ENCODE measurements at regions not wholly inside any gene's neighbourhood (a gene's known extent, or its start where the extent isn't known, plus 50 kb on each side); places are given as distances from the start of the nearest gene placed in this dataset.

DNA sequence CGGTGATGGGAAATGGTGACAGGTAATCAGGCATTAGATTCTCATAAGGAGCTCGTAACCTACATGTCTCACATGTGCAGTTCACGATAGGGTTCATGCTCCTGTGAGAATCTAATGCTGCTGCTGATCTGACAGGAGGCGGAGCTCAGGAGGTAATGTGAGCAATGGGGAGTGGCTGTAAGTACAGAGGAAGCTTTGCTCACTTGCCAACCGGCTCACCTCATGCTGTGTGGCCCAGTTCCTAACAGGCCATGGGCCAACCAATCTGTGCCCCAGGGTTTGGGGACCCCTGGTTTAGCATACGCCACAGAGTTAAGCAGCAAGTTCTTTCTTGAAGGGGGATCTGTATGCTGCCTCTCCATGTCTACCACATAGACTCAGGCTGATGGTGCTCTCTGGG, 133.1 kb downstream of the IQUB start:
- Histone ChIP-seq H3K4me1 (ENCODE audit: control insufficient read depth in 5 of 5, insufficient read depth in 5 of 5, low read length in 5 of 5) (peaks cover 0 to 1% (median 0%) of the 10 kb centered on the region in 5 donors), H3K36me3 (ENCODE audit: control insufficient read depth in 4 of 4, insufficient read depth in 4 of 4, low read length in 4 of 4) (no peaks in the 10 kb centered on the region), H3K4me3 (no peak overlapping the region), H3K27me3 (ENCODE audit: control insufficient read depth in 3 of 3, insufficient read depth in 3 of 3, low read length in 2 of 3) (no peaks in the 10 kb centered on the region), H3K9me3 (ENCODE audit: control insufficient read depth in 4 of 4, insufficient read depth in 3 of 4, low read length in 3 of 4) (no peaks in the 10 kb centered on the region), H3K27ac (ENCODE audit: low read depth in 1 of 2, low read length in 1 of 2) (no peak overlapping the region), H3K9ac (ENCODE audit: insufficient read depth in 1 of 2, low read length in 2 of 2) (no peak overlapping the region)
- TF ChIP-seq, protein P1, sequence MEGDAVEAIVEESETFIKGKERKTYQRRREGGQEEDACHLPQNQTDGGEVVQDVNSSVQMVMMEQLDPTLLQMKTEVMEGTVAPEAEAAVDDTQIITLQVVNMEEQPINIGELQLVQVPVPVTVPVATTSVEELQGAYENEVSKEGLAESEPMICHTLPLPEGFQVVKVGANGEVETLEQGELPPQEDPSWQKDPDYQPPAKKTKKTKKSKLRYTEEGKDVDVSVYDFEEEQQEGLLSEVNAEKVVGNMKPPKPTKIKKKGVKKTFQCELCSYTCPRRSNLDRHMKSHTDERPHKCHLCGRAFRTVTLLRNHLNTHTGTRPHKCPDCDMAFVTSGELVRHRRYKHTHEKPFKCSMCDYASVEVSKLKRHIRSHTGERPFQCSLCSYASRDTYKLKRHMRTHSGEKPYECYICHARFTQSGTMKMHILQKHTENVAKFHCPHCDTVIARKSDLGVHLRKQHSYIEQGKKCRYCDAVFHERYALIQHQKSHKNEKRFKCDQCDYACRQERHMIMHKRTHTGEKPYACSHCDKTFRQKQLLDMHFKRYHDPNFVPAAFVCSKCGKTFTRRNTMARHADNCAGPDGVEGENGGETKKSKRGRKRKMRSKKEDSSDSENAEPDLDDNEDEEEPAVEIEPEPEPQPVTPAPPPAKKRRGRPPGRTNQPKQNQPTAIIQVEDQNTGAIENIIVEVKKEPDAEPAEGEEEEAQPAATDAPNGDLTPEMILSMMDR (IDR thresholded peaks at IDR 0.05; ENCODE audit: control extremely low read depth, extremely low read depth): no peak
- 78 to 85% methylated on average over 6 of the region's 6 CpGs for WGBS, 2 donors
- DNase-seq (no peak), ATAC-seq (ENCODE audit: insufficient read depth, low FRiP score) (no peak)

GRCh38 chr7:123400196-123400595, 134.2 kb downstream of the IQUB start:
- no peak overlapping the region for H3K27ac ChIP-seq (ENCODE audit: low read depth in 1 of 2, low read length in 1 of 2)
- no peaks in the 10 kb centered on the region for H3K36me3 ChIP-seq (ENCODE audit: control insufficient read depth in 4 of 4, insufficient read depth in 4 of 4, low read length in 4 of 4)
- no peaks in the 10 kb centered on the region for H3K27me3 ChIP-seq (ENCODE audit: control insufficient read depth in 3 of 3, insufficient read depth in 3 of 3, low read length in 2 of 3)
- TF ChIP-seq, protein P1 (IDR thresholded peaks at IDR 0.05; ENCODE audit: control extremely low read depth, extremely low read depth): no peak
- no peak overlapping the region for H3K9ac ChIP-seq (ENCODE audit: insufficient read depth in 1 of 2, low read length in 2 of 2)
- H3K4me3 ChIP-seq: no peak overlapping the region
- ATAC-seq (ENCODE audit: insufficient read depth, low FRiP score): no peak
- H3K9me3 ChIP-seq (ENCODE audit: control insufficient read depth in 4 of 4, insufficient read depth in 3 of 4, low read length in 3 of 4): no peaks in the 10 kb centered on the region
- no peak for DNase-seq
- H3K4me1 ChIP-seq (ENCODE audit: control insufficient read depth in 5 of 5, insufficient read depth in 5 of 5, low read length in 5 of 5): peaks cover 0 to 1% (median 0%) of the 10 kb centered on the region in 5 donors

- H3K27ac ChIP-seq (ENCODE audit: low read depth in 1 of 2, low read length in 1 of 2): no peak overlapping the region
- no peak for ATAC-seq (ENCODE audit: insufficient read depth, low FRiP score)
- H3K9ac ChIP-seq (ENCODE audit: insufficient read depth in 1 of 2, low read length in 2 of 2): no peak overlapping the region
- H3K9me3 ChIP-seq (ENCODE audit: control insufficient read depth in 4 of 4, insufficient read depth in 3 of 4, low read length in 3 of 4): no peaks in the 10 kb centered on the region
- TF ChIP-seq, protein P1 (IDR thresholded peaks at IDR 0.05; ENCODE audit: control extremely low read depth, extremely low read depth): no peak
- no peak overlapping the region for H3K4me3 ChIP-seq
- H3K27me3 ChIP-seq (ENCODE audit: control insufficient read depth in 3 of 3, insufficient read depth in 3 of 3, low read length in 2 of 3): no peaks in the 10 kb centered on the region
- no peaks in the 10 kb centered on the region for H3K36me3 ChIP-seq (ENCODE audit: control insufficient read depth in 4 of 4, insufficient read depth in 4 of 4, low read length in 4 of 4)
- H3K4me1 ChIP-seq (ENCODE audit: control insufficient read depth in 5 of 5, insufficient read depth in 5 of 5, low read length in 5 of 5): peaks cover 0 to 1% (median 0%) of the 10 kb centered on the region in 5 donors
- peak in 1 of 3 donors; percentile 3 for DNase-seq
Observed at GRCh38 chr7:123398921-123399320, 135.5 kb downstream of the IQUB start.

- Histone ChIP-seq H3K4me3 (no peak overlapping the region), H3K27me3 (ENCODE audit: control insufficient read depth in 3 of 3, insufficient read depth in 3 of 3, low read length in 2 of 3) (no peaks in the 10 kb centered on the region), H3K27ac (ENCODE audit: low read depth in 1 of 2, low read length in 1 of 2) (no peak overlapping the region), H3K36me3 (ENCODE audit: control insufficient read depth in 4 of 4, insufficient read depth in 4 of 4, low read length in 4 of 4) (no peaks in the 10 kb centered on the region), H3K9me3 (ENCODE audit: control insufficient read depth in 4 of 4, insufficient read depth in 3 of 4, low read length in 3 of 4) (no peaks in the 10 kb centered on the region), H3K4me1 (ENCODE audit: control insufficient read depth in 5 of 5, insufficient read depth in 5 of 5, low read length in 5 of 5) (peaks cover 0 to 1% (median 0%) of the 10 kb centered on the region in 5 donors), H3K9ac (ENCODE audit: insufficient read depth in 1 of 2, low read length in 2 of 2) (no peak overlapping the region)
- 65 to 68% methylated on average over 6 of the region's 6 CpGs for WGBS, 2 donors
- no peak for ATAC-seq (ENCODE audit: insufficient read depth, low FRiP score)
- TF ChIP-seq, protein P1 (IDR thresholded peaks at IDR 0.05; ENCODE audit: control extremely low read depth, extremely low read depth): no peak
- DNase-seq: no peak
Observed at GRCh38 chr7:123397746-123398338, 136.6 kb downstream of the IQUB start.

Measured in lung (tissue), 11 donors.